Fibroblast of lung (primary cell): ENCODE measurements at regions not wholly inside any gene's neighbourhood (a gene's known extent, or its start where the extent isn't known, plus 50 kb on each side); places are given as distances from the start of the nearest gene placed in this dataset.

Experiments used
- EZH2 ChIP-seq: IDR thresholded peaks from 2 replicates; pipeline ENCODE4 v1.5.1; 2012; ENCODE audit warnings: low read length, control low read depth, mild to moderate bottlenecking; ENCODE audit errors: missing control alignments
- TF ChIP-seq, protein P1 (sequence below), 2 donors: IDR thresholded peaks in 1 of 2; conservative IDR thresholded peaks in 1 of 2; 1 replicate in 1 of 2; 2 replicates in 1 of 2; pipeline ENCODE4 v1.5.1; 2011 to 2012; ENCODE audit warnings: low read length in 2 of 2, control low read depth in 1 of 2, inconsistent platforms in 1 of 2, low read depth in 1 of 2, mild to moderate bottlenecking in 1 of 2

DNA sequence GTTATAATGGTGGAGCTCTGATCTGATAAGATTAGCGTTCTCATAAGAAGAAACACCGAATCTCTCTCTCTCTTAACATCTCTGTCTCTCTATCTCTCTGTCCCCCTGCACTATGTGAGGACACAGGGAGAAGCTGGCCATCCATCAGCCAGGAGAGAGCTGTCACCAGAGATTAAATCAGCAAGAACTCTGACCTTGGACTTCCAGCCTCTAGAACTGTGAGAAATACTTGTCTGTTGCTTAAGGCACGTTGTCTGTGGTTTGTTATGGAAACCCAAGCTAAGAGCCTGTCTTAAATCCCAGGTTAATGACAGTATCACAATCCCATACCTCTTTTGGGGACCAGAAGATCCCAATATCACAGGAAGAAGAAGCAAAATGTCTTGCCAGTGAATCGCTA, 132.0 kb upstream of the AKR1E2 start:
- TF ChIP-seq, protein P1, sequence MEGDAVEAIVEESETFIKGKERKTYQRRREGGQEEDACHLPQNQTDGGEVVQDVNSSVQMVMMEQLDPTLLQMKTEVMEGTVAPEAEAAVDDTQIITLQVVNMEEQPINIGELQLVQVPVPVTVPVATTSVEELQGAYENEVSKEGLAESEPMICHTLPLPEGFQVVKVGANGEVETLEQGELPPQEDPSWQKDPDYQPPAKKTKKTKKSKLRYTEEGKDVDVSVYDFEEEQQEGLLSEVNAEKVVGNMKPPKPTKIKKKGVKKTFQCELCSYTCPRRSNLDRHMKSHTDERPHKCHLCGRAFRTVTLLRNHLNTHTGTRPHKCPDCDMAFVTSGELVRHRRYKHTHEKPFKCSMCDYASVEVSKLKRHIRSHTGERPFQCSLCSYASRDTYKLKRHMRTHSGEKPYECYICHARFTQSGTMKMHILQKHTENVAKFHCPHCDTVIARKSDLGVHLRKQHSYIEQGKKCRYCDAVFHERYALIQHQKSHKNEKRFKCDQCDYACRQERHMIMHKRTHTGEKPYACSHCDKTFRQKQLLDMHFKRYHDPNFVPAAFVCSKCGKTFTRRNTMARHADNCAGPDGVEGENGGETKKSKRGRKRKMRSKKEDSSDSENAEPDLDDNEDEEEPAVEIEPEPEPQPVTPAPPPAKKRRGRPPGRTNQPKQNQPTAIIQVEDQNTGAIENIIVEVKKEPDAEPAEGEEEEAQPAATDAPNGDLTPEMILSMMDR (conservative IDR thresholded peaks at IDR 0.05 in 1 of 2, IDR thresholded peaks at IDR 0.05 in 1 of 2; ENCODE audit: low read depth in 1 of 2, low read length in 2 of 2): no peak
- no peak for TF ChIP-seq EZH2
